PC-3 (cell line): ENCODE measurements at regions not wholly inside any gene's neighbourhood (a gene's known extent, or its start where the extent isn't known, plus 50 kb on each side); places are given as distances from the start of the nearest gene placed in this dataset.

Experiments
- ATAC-seq: fragments of 200-7000 bp; cut with Tn5 transposase; 2 replicates; pipeline ENCODE4 v1.9.1; 2020; ENCODE audit warnings: mild to moderate bottlenecking, moderate library complexity
- BruUV-seq: library from RNA; stranded (reverse); fragments of 400-500 nt; replicated peaks from 2 replicates; lab custom pipeline; 2021; lab: Mats Ljungman, UMichigan
- CTCF ChIA-PET: fragments of 300-600 bp; sonication (Branson Sonifier 250); formaldehyde crosslinking; loops from one replicate; lab custom pipeline; 2022; ENCODE audit warnings: antibody characterized with exemption; lab: Charles Lee
- POLR2A ChIA-PET: fragments of 300-600 bp; sonication (Branson Sonifier 250); formaldehyde crosslinking; loops from one replicate; lab custom pipeline; 2022; ENCODE audit warnings: antibody characterized with exemption; ENCODE audit not compliant: unreplicated experiment; lab: Charles Lee
- DNase-seq: peaks from one replicate; pipeline ENCODE4 v3.0.0-alpha.2; 2015
- H2AFZ ChIP-seq: fragments of 300-600 bp; sonication (generic); 2 replicates; pipeline ENCODE4 v1.6.0; 2016; ENCODE audit warnings: antibody characterized with exemption, low read length
- H3F3A ChIP-seq: fragments of 300-600 bp; sonication (generic); one replicate; pipeline ENCODE4 v1.6.0; 2017; ENCODE audit warnings: antibody characterized with exemption, low read length, control low read depth, mild to moderate bottlenecking; ENCODE audit not compliant: unreplicated experiment
- H3K27ac ChIP-seq: fragments of 300-600 bp; sonication (generic); 2 replicates; pipeline ENCODE4 v1.5.1; 2016; ENCODE audit warnings: mild to moderate bottlenecking, low read length
- H3K27me3 ChIP-seq: fragments of 300-600 bp; sonication (generic); 2 replicates; pipeline ENCODE4 v1.6.1; 2016; ENCODE audit warnings: low read length, mixed read lengths
- H3K36me3 ChIP-seq: fragments of 300-600 bp; sonication (generic); 2 replicates; pipeline ENCODE4 v1.6.1; 2016; ENCODE audit warnings: low read depth, mixed run types, low read length, mixed read lengths
- H3K4me1 ChIP-seq: fragments of 300-600 bp; sonication (generic); 2 replicates; pipeline ENCODE4 v1.5.1; 2016; ENCODE audit warnings: low read length; ENCODE audit not compliant: insufficient read depth
- H3K4me2 ChIP-seq: fragments of 300-600 bp; sonication (generic); 2 replicates; pipeline ENCODE4 v1.6.0; 2016; ENCODE audit warnings: low read length
- H3K4me3 ChIP-seq: fragments of 300-600 bp; sonication (generic); 2 replicates; pipeline ENCODE4 v1.5.1; 2016; ENCODE audit warnings: mild to moderate bottlenecking, low read length, mixed read lengths
- H3K79me2 ChIP-seq: fragments of 300-600 bp; sonication (generic); 2 replicates; pipeline ENCODE4 v1.6.1; 2017; ENCODE audit warnings: low read length, mixed read lengths
- H3K9ac ChIP-seq: fragments of 300-600 bp; sonication (generic); 2 replicates; pipeline ENCODE4 v1.6.0; 2016; ENCODE audit warnings: mild to moderate bottlenecking, low read length
- H3K9me2 ChIP-seq: fragments of 300-600 bp; sonication (generic); replicated peaks from 2 replicates; pipeline ENCODE4 v1.6.1; 2016; ENCODE audit warnings: mixed run types, low read length, mixed read lengths
- H3K9me3 ChIP-seq: fragments of 300-600 bp; sonication (generic); 2 replicates; pipeline ENCODE4 v1.6.1; 2016; ENCODE audit warnings: low read length, mixed read lengths
- H4K20me1 ChIP-seq: fragments of 300-600 bp; sonication (generic); 2 replicates; pipeline ENCODE4 v1.6.1; 2016; ENCODE audit warnings: low read length, mixed read lengths
- EZH2 ChIP-seq: fragments of 300-600 bp; sonication (generic); IDR thresholded peaks from one replicate; pipeline ENCODE4 v1.6.1; 2017; ENCODE audit warnings: antibody characterized with exemption, mild to moderate bottlenecking, low read length; ENCODE audit not compliant: unreplicated experiment
- EZH2phosphoT487 ChIP-seq: fragments of 300-600 bp; sonication (generic); IDR thresholded peaks from 2 replicates; pipeline ENCODE4 v1.6.1; 2018; ENCODE audit warnings: mild to moderate bottlenecking, antibody characterized with exemption, low read length, borderline replicate concordance
- intact Hi-C: fragments of 100-400 bp; cut with micrococcal nuclease; formaldehyde crosslinking; loops from 2 replicates; pipeline ENCODE4 v1.9.0; 2023
- TF ChIP-seq, protein P1 (sequence below): fragments of 300-600 bp; sonication (generic); conservative IDR thresholded peaks from 2 replicates; pipeline ENCODE4 v1.5.1; 2017; ENCODE audit warnings: antibody characterized with exemption, low read depth, mild to moderate bottlenecking, low read length

DNA sequence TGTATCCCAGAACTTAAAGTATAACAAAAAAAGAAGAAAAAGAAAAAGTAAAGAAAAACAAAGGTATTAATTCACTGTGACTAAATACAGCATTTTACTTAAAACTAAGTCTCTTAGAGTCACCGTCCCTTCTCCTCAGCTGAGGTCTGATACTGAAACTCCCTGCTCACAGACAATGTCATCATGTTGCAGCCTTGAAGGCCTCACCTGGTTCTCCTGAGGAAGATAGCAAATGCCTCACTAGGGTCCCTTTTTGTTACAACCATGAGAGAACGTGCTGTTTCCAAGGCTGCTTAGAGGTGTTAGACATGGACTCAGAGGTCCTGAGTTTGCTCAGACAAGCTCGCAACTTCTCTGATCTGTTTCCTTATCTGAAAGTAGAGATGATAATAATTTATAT lies 357.2 kb downstream of the MTRR start:
- Histone ChIP-seq H3K27me3 (peaks cover 7% of the 10 kb centered on the region; the same call in 1 of the 2 replicates), H3K4me1 (no peaks in the 10 kb centered on the region), H3K27ac (no peak overlapping the region), H3F3A (no peaks in the 10 kb centered on the region), H3K79me2 (no peaks in the 10 kb centered on the region), H3K9me2 (no peaks in the 10 kb centered on the region), H2AFZ (no peak overlapping the region), H3K4me3 (no peak overlapping the region), H3K36me3 (no peaks in the 10 kb centered on the region), H3K9ac (no peak overlapping the region), H4K20me1 (no peaks in the 10 kb centered on the region), H3K4me2 (no peak overlapping the region), H3K9me3 (no peaks in the 10 kb centered on the region)
- TF ChIP-seq EZH2 (no peak), EZH2phosphoT487 (no peak)
- TF ChIP-seq, protein P1, sequence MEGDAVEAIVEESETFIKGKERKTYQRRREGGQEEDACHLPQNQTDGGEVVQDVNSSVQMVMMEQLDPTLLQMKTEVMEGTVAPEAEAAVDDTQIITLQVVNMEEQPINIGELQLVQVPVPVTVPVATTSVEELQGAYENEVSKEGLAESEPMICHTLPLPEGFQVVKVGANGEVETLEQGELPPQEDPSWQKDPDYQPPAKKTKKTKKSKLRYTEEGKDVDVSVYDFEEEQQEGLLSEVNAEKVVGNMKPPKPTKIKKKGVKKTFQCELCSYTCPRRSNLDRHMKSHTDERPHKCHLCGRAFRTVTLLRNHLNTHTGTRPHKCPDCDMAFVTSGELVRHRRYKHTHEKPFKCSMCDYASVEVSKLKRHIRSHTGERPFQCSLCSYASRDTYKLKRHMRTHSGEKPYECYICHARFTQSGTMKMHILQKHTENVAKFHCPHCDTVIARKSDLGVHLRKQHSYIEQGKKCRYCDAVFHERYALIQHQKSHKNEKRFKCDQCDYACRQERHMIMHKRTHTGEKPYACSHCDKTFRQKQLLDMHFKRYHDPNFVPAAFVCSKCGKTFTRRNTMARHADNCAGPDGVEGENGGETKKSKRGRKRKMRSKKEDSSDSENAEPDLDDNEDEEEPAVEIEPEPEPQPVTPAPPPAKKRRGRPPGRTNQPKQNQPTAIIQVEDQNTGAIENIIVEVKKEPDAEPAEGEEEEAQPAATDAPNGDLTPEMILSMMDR, result no peak
- DNase-seq (no peak), ATAC-seq (no peak)
- intact Hi-C loops, result no loop called here
- BruUV-seq, result no TSS peak
- ChIA-PET CTCF (no interaction called here), POLR2A (no interaction called here)

DNA sequence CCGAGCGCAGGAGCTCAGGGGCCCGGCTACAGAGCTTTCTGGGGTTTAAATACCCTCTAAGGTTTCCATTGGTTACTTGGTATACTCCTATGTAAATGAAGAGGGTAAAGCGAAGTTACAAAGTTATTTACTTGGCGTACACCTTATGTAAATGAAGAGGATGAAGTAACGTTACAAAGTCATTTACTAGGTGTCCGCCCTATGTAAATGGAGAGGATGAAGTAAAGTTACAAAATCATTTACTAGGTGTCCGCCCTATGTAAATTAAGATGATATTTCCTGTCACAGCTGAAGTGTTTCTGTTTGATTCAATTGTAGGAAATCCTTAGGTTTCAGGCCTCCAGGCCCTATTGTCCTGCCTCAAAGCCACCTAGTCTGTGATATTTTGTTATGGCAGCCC lies 358.2 kb downstream of the MTRR start:
- no peaks in the 10 kb centered on the region for H3K9me3 ChIP-seq
- no peaks in the 10 kb centered on the region for H3K4me1 ChIP-seq
- H3K9ac ChIP-seq, result no peak overlapping the region
- H3K79me2 ChIP-seq, result no peaks in the 10 kb centered on the region
- no peaks in the 10 kb centered on the region for H3F3A ChIP-seq
- ATAC-seq (no peak), DNase-seq (no peak)
- H3K4me2 ChIP-seq, result no peak overlapping the region
- ChIA-PET POLR2A (no interaction called here), CTCF (no interaction called here)
- no peak overlapping the region for H3K27ac ChIP-seq
- no peak for TF ChIP-seq EZH2phosphoT487
- TF ChIP-seq, protein P1, result no peak
- TF ChIP-seq EZH2, result no peak
- peaks cover 7% of the 10 kb centered on the region; the same call in 1 of the 2 replicates for H3K27me3 ChIP-seq
- no peak overlapping the region for H3K4me3 ChIP-seq
- no peak overlapping the region for H2AFZ ChIP-seq
- no TSS peak for BruUV-seq
- no peaks in the 10 kb centered on the region for H3K36me3 ChIP-seq
- intact Hi-C loops, result no loop called here
- no peaks in the 10 kb centered on the region for H3K9me2 ChIP-seq
- H4K20me1 ChIP-seq, result no peaks in the 10 kb centered on the region

GRCh38 chr5:8229551-8229950 lies 360.6 kb downstream of the MTRR start:
- no TSS peak for BruUV-seq
- H4K20me1 ChIP-seq, result no peaks in the 10 kb centered on the region
- TF ChIP-seq EZH2 (no peak), EZH2phosphoT487 (no peak)
- TF ChIP-seq, protein P1, result no peak
- H3K9me2 ChIP-seq, result no peaks in the 10 kb centered on the region
- H3K36me3 ChIP-seq, result no peaks in the 10 kb centered on the region
- ATAC-seq (no peak), DNase-seq (no peak)
- ChIA-PET POLR2A (no interaction called here), CTCF (no interaction called here)
- no peak overlapping the region for H3K4me3 ChIP-seq
- intact Hi-C loops, result no loop called here
- H3K27ac ChIP-seq, result no peak overlapping the region
- H3K4me2 ChIP-seq, result no peak overlapping the region
- no peaks in the 10 kb centered on the region for H3K9me3 ChIP-seq
- H3F3A ChIP-seq, result no peaks in the 10 kb centered on the region
- H3K27me3 ChIP-seq, result peaks cover 8% of the 10 kb centered on the region; the same call in 1 of the 2 replicates
- H3K9ac ChIP-seq, result no peak overlapping the region
- H3K79me2 ChIP-seq, result no peaks in the 10 kb centered on the region
- peaks cover 7% of the 10 kb centered on the region; the same call in 1 of the 2 replicates for H3K4me1 ChIP-seq
- no peak overlapping the region for H2AFZ ChIP-seq
